ENCODE measurements at regions not wholly inside any gene's neighbourhood (a gene's known extent, or its start where the extent isn't known, plus 50 kb on each side); places are given as distances from the start of the nearest gene placed in this dataset.

GRCh38 chr3:19074257-19074900 is 73.9 kb upstream of the KCNH8 start:
- TF ChIP-seq GATA3 (IDR thresholded peaks at IDR 0.05; ENCODE audit: low read depth, low read length) (no peak), GATA2 (IDR thresholded peaks at IDR 0.05; ENCODE audit: low read depth, low read length) (no peak)

Measured in SH-SY5Y (cell line).